NCI-H187 treated with DMSO at 0.1 percent for 48 hours (cell line): ENCODE measurements at regions not wholly inside any gene's neighbourhood (a gene's known extent, or its start where the extent isn't known, plus 50 kb on each side); places are given as distances from the start of the nearest gene placed in this dataset.
"Not testable (repeated sequence)": the region's sequence is repeated elsewhere in the genome, so short reads cannot be mapped to it uniquely, and the experiment has no call there.

Source experiments
- DNase-seq: peaks from one replicate; lab custom pipeline; 2025; lab: John Stamatoyannopoulos, UW

DNA sequence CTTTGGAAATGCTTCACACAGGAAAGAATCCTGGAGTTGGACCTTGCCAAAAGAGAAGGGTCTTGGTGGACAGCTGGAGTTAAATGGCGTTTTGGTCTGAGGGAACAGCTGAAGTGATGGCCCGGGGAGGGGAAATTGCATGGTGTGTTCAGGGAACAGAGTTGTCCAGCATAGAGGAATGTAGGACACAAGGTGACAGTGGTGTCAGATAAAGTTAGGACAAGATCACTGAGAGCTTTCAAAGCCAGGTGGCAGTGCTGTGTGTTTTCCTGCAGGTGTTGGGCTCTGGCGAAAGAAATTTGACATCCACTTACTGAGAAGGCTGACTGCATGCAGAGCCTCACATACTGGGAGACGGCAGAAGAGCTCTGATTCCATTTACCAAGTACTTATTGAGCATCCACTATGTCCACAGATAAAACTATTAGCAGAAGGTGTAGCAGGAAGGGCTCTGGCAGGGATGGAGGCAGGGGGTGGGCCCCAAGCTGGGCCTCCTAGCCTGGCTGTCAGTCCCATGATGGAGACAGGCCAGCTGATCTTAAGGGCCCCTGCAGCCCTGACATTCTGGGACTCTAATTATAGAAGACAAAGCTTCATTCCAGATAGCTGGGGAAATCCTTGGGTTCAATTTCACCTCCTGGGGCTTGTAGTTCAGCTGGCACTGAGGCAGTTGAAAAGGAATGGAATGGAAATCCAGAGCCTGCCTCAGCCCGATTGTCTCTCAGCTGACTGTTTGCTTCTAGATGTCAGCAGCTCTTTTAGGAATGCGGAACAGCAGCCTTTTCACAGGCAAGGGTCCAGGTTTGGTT is 150.2 kb upstream of the MAMLD1 start:
- no peak for DNase-seq

DNA sequence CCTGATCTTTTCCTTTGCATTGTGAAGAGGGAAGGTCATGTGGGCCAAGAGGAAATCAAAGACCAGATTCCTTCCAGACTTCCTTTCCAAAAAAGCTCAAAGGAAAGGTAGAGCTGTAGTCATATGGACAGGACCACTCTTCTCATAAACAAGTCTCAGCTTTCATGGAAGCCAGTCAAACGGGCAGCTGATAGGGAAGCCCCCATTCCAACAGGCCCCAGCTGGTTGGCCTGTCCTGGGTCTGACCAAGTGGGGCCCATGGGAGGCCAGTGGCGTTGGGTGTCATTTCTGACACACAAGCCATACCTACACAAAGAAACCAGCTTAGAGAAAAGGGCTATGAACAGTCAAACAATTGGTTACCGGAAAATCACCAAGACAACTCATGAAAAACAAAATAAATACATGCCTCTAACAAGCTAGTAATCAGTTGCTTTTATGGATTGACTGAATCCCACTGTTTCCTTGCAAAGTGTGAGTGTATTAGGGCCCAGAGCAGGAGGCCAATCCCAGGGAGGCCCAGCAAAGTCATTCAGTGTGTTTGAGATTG is 149.6 kb upstream of the MAMLD1 start:
- no peak for DNase-seq

DNA sequence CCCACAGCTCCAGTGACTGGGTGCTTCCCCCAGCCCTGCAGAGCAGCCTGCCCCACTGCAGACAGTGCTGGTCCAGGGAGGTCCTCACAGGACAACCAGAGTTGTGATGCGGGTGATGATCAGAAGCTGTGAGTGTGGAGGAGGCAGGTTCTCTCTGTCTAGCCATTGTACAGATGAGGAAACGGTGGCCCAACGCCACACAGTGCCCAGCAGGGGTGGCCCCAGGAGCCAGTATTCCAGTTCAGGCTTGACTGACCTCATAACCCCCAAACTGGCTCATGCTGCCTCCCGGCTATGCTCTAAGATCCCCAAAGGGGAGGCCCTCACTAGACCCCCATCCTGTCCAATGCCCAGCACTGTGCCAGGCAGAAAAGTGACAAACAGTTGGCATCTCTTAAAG is 147.1 kb upstream of the MAMLD1 start:
- DNase-seq = not testable (repeated sequence)

DNA sequence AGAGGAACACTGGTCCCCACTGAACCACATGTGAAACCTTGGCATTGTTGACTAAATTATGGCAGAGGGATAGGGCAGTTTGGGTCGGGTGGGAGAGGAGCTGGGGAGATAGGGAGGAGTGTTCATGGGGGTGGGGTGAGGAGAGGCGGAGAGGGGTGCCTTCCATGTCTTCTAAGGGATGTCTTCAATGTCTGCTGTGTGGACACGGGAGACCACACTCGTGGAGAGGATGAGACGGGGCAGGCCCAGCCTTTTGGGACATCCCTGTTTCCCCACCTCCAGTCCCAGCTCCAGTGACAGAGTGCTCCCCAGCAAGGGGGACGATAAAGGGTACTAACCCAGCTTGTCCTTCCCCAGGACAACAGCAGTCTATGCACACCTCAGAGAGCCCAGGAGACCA is 146.4 kb upstream of the MAMLD1 start:
- DNase-seq = no peak

DNA sequence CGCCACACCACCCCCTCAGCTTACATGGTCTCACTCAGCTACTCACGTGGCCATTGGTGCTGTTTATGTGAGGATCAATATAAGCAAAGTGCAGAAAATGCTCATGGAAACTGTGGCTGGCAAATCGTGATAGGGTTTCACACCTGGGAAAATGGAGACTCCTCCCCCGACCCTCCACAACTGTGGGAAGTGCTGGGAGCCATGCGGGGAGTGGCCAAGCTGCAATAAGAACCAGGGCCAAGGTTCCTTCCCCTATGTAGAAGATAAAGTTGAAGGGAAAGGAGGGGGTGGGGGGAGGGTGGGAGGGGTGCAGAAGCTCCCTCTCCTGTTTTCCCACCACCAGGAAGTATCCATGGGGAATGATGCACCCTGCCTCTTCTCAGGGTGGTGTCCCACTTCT is 145.5 kb upstream of the MAMLD1 start:
- DNase-seq = no peak

DNA sequence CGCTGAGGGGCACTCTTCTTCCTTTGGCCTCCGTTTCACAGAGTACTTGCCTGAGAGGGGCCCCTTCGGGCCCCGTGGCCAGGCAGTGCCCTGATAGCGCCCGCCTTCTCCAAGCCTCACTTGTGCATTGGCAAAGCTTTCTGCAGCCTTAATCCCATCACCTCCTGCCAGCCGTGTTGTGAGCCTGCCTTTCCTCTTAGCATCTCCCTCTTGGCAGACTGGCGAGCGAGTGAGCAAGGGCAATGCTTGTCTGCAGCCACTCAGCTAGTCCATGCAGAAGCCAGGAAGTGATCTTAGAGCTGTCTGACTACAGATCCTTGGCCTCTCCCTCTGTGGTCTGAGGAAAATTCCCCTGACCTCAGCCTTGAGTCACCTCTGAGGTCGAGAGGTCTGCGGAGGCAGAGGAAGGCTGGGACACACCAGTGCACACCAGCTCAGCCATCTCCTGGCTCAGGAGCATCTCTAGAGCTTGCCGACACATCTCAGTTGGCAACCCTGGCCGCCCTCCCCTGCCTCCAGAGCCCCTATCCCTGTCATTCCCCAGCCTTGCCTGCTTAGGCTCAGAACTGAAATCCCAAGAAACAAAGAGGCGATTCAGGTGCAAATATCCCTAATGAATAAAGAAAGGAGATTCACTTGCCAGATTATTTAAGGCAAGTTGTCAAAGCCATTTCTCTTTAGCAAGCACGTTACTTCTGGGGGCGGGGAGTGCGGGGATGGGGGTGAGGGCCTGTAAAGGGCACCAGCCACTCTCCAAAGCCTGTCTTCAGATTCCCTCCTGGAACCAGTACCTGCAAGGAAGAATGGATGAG is 143.5 kb upstream of the MAMLD1 start:
- no peak for DNase-seq

DNA sequence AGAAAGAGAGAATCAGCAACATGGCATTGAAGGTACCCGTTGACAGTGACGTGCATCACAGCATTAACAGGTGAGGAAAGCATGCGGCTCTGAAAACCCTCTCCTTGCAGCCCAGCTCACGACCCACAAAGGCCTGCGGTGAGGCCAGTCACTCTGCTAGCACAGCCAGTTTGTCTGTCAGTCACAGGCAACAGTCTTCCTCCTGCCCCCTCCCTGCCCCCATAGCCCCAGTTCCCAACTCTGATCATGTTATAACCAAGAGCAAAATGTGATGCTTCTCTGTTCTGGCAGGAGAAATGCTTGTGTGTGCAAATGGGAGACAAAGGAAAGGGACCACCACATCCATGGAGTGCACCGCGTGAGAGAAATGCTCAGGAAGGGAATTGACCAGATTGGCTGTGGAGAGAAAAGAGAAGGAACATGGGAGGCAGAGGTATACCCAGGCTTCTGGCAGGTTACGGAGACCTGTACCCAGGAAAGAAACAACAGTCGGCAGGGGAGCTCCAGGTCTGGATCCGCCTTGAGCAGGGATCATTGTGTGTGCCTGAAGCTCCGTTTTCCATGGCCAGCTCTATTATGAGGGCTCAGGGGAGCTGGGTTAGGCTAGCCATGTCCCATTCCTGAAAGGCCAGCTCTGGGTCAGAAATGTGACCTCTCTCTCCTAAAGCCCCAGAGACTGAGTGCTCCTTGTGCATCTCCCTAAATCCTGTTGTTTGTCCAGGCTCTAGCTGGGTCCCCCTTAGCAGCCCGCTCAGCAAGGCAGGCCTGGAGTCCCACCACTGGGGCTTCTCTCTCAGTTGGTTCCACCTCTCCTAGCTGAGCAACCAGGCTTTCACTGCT is 139.7 kb upstream of the MAMLD1 start:
- no peak for DNase-seq

DNA sequence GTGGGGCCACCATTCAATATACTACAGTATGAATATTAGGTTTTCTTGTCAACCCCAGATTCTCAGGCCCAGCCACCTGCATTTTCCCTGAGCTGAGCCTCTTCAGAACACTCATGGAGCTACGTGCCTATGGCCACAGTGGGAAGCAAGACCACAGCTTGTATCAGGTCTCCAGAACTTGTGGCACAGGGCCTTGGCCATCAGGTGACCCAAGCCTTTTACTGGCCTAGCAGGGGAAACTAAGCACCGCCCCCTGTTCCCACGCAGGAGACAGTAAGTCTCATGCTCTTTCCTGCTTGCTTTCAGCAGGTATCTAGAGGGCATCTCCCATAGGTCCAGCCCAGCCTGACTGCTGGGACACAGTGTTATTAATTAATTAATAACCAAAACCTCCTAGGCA is 138.4 kb upstream of the MAMLD1 start:
- DNase-seq = no peak

DNA sequence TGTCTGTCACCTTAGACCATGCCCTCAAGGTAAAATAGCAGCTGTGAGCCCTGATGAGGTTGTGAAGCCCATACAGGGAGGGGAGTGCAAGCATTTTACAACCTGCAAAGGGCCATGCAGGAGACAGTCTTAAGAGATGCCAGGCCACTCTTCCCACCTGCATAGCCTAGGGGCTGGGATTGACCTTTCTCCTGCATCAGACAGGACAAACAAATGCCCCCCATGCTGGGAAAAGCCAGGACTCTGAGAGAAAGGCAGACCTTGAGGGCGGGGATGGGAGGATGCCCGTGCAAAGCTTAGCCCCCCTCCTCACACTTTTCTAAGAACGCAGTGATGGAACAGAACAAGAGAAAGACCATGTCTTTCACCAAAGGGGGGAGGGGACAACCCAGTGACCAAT is 137.9 kb upstream of the MAMLD1 start:
- no peak for DNase-seq

DNA sequence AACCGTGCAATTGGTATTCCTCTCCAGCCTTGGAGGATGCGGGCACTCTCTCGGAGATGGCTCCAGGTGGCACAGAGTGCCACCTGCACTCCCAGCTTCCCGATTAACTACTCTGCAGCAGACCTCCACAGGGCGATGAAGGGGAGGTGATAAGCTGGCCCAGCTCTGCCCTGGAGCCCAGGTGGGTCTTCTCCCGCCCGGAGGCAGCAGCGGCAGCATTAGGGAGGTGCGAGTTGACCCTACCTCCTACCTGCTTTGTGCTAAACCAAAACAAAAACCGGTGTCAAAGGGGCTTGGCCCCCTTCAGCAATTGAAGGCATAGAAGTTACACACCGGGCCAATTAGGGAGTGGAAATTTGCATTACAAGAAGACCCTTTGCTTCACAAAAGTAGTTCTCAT is 137.4 kb upstream of the MAMLD1 start:
- DNase-seq = no peak

DNA sequence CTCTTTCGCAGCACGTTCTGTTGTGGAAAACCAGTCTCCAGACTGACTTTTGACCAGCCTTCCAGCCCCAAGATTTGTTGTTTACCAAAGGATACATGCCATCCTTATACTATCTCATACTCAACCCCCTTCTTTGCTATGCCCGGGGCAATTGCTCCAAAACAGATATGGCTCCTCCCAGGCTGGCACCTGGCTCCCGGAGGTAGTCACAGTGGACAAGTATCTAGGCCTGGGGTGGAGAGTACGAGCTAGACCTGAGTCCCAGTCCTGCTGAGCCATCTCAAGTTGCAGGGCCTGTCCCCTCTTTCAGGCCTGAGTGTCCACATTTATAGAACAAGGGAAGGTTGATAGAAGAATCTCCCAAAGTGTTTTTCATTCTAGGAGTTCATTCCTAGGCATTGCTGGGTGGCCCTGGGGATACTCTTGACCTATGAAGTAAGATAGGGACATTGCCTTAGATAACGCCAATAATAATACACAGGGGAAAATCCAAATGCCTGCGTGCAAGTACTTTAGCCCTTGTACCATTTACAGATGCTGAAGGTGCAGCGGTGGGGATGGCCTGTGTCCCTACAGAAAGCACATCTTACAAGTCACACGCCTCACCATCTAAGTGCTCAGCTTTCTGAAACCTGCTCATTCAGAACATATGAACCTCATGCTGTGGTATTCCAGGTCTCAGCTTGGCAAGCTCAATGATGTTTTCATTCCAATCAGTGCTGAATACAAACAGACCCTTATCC is 136.7 kb upstream of the MAMLD1 start:
- DNase-seq = no peak

DNA sequence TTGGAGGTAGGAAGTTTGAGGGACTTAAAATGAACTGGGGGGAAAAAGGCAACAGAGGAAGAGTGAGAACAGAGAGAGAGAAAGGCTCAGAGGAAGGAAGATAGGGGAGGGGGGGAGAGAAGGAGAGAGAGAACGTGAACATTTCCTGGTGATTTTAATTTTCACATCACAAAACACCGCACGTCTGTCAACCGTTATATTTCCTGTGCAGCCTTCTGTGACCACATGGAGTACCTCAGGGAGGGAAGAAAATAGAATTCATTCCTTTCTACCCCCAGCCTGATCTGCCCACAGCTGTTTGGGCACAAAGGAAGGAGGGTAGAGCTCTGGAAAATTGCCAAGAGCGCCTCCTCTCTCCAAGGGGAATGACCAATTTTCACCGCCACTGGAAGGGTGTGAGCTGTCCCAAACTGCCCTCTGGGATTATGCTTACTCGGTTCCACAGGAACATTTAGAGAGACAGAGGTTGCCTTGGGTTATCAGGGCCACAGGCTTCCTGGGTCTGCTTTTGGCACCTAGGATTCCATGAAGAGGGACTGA is 135.7 kb upstream of the MAMLD1 start:
- DNase-seq = no peak

DNA sequence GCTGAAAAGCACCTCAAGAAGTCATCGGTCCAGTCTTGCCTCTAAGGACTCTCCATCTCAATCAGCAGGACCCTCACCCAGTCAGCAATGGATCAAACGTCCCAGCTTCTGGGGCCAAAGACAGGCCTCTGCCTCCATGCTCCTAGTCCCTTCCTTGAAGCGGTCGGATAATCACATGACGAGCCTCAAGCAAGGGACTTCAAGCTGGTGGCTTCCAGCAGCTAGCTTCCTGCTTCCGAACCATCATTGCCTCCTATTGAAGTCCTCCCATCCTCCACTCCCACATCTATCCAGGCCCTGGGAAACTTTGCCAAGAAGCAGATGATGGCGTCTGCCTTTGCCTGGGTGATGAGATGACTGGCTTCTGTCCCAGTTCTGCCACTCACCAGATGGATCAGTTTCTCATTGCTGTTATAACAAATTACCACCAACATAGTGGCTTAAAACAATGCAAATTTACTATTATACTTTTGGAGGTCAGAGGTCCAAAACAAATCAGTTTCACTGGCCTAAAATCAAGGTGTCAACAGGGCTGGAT is 135.2 kb upstream of the MAMLD1 start:
- DNase-seq = no peak

DNA sequence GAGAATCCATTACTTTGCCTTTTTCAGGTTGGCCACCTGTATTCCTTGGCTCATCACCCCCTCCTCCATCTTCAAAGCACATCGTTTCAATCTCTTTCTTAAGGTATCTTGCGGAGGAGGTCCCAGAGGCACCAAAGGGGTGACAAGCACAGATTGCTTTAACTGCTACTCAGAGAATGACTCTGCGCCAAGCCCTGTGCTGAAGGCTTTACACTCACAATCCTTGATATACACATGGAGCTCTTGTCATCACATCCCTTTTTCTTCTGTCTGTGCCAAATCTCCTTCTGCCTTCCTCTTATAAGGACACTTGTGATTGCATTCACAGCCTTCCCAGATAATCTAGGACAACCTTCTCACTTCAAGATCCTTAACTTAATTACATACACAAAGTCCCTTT is 134.7 kb upstream of the MAMLD1 start:
- no peak for DNase-seq

DNA sequence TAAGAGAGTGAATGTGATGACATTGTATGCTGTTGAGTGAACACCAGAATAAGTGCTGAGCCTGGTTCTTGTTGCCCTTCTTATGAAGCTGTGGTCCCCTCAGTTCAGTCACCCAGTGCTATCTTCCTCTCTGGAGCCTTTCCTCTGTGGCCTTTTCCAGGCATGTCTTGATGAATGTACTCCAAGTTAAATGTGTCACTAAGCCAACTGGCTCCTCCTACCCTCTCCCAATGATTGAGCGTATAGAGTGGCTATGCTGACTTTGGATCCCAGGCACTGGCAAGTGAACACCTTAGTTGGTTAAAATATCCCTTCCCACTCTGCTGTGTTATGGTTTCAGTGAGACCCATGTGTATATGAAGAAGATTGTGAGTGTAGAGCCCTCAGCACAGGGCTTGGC is 134.1 kb upstream of the MAMLD1 start:
- DNase-seq = no peak

DNA sequence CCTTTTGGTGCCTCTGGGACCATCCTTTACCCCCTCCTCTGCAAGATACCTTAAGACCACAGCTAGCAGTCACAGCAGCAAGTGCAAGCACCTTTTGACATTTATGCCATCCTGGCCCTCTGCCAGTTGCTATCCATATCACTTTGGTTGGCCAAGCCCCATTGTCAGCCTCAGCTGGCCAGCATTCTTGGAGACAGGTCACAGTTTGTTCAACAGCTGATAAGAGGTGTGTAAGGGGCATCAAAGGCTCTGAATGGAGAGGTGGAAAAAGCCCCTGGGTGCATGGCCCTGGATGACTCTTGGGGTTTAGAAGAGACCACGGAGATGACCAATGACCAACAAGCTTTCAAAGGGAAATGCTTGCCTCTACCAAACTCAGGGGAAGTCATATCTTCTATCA is 133.6 kb upstream of the MAMLD1 start:
- DNase-seq = no peak

DNA sequence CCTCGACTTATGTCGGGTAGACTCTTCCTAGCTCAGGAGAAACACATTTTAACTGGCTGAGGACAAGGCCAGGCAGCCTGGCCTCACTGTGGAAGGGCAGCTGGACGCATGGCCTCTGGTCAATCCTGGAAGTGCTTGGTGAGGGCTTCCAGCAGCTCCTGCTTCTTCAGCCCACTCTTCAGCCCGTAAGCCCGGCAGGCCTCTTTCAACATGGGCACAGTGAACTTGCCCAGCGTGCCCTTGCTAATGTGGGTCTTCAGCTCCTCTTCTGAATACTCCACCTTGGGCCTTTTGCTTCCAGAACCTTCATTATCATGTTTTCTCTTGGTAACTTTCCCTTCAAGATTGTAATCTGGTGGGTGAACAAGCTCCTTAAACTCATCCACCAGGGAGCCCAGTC is 132.2 kb upstream of the MAMLD1 start:
- not testable (repeated sequence) for DNase-seq

DNA sequence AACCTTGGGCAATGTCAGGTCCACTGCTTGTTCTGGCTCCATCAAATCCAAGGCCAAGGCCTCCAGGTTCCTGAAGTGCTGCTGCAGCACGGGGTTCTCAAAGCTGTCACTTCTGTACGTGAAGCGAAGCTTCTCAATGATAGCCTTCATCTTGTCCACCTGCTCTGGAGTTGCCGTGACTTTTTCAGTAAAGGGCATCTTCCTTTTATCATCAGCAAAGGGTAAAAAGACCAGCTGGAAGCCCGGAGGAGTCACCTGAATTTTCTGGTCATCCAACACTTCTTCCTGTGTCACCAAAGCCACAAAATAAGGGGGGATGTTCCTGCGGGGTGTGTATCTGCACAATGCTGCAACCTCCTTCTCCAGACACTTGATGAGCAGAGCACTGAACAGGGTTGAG is 131.7 kb upstream of the MAMLD1 start:
- not testable (repeated sequence) for DNase-seq

DNA sequence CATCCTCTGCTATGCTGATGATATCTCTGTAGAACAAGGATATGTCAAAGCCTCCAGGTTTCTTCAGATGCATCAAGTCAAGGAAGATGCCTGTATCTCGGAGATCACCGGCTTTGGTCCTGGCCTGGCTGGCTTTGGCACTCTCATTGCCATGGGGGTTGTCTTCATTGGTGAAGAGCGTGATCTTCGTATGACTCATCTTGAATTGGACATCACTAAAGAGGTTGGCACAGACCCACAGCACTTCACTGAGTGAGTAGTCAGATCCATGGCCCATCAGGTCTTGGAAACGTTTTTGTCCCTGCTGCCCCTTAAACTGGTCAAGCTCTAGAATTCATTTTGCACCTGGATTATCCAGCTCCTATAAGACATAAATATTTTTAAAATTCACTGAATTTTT is 130.9 kb upstream of the MAMLD1 start:
- not testable (repeated sequence) for DNase-seq

DNA sequence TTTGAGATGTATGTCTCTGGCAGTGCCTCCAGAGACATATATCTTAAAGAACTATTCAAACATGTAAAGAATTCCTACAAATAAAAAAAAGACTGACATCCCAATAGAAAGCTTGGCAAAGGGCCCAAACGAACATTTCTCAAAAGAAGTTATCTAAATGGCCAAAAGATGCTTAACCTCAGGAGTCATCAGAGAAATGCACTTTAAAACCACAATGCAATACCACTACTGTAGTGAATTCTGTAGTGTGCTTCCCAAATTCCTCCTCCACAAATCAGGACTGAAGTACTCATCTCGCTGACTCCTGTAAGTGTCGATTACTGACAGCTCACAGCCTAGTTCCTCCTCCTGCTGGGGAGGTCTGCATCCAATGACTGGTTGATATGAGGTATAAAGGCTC is 129.0 kb upstream of the MAMLD1 start:
- no peak for DNase-seq

DNA sequence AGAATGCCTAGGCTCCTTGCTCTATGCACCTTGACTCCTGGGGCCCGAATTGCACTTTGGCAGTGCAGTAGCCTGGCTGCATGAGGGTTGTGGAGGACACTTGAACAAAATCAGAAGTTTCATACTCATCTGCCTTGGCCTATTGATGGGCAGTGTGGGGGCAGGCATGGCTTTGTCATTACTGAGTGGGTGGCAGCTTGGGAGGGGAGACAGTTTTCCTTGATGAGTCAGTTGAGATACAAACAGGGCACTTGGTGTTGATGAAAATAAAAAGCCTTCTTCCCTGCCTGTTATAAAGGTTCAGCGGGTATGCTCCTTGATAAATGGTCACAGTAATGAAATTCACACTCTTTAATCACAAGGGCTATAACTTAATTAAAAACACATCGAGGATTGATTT is 126.8 kb upstream of the MAMLD1 start:
- DNase-seq = no peak
